GM18507 (cell line): ENCODE measurements at regions not wholly inside any gene's neighbourhood (a gene's known extent, or its start where the extent isn't known, plus 50 kb on each side); places are given as distances from the start of the nearest gene placed in this dataset.

Source experiments
- DNase-seq: peaks from one replicate; pipeline ENCODE4 v3.0.0; 2011; ENCODE audit warnings: low read depth; ENCODE audit not compliant: insufficient read length; ENCODE audit errors: extremely low spot score
- FAIRE-seq: peaks from 2 replicates; lab custom pipeline; 2011; peaks lifted over from hg19 to GRCh38; lab: Jason Lieb, UNC

DNA sequence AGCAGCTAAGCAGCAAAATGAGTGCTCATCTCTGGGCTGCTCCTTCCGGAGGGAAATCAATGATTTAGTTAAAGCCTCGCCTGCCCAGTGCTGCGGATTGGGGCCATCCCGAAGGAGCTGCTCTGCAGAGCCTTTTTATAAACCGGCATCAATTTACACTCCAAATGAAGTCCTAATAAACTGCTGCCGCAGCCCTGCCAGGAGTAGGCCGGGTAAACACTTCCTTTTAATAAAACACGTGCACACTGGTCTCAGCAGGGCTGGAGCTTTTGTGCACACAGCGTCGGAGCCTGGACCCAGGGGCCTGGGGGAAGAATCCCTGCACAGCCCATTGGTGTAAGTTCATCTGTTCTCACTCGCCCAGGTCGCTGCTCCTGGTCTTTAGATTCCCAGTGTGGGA lies 79.6 kb upstream of the HS3ST2 start:
- DNase-seq (no peak), FAIRE-seq (no peak)

- DNase-seq (no peak), FAIRE-seq (no peak)
Measured at GRCh38 chr16:22736791-22737190, 77.2 kb upstream of the HS3ST2 start.

GRCh38 chr16:22739077-22739476 lies 74.9 kb upstream of the HS3ST2 start:
- no peak for FAIRE-seq
- no peak for DNase-seq

DNA sequence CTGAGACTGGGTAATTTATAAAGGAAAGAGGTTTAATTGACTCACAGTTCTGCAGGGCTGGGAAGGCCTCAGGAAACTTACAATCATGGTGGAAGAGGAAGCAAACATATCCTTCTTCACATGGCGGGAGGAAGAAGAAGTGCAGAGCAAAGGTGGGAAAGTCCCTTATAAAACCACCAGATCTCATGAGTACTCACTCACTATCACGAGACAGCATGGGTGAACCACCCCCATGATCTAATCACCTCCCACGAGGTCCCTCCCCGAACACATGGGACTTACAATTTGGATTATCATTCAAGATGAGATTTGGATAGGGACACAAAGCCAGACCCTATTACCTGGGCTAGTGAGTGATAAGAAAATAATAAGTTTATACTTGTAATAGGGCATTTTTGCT lies 70.6 kb upstream of the HS3ST2 start:
- no peak for FAIRE-seq
- DNase-seq, result no peak

DNA sequence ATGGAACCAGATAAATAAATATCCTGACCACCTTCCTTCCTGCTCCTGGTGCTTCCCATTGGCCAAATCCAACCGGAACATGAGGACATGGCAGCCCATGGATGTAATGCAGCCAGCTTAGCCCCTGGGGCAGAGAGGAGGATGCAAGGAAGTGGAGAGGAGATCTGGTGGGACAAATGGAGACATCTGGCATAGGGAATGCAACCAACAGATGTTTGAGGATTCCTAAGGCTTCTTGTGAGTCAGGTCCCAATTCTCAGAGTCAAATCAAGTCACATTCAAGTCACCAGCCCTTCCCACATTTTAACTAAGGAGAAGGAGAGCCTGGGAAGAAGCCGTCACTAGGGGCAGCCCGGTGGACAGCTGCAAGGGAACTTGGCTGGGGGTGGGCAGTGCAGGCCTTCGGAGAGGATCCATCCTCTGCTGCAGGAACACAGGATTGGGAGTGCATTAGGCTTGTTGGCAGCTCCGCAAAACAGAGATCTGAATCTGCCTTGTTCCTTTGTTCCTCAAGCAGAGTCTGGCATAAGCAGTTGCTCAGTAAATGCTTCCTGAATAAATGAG lies 62.8 kb upstream of the HS3ST2 start:
- FAIRE-seq, result no peak
- DNase-seq, result no peak

DNA sequence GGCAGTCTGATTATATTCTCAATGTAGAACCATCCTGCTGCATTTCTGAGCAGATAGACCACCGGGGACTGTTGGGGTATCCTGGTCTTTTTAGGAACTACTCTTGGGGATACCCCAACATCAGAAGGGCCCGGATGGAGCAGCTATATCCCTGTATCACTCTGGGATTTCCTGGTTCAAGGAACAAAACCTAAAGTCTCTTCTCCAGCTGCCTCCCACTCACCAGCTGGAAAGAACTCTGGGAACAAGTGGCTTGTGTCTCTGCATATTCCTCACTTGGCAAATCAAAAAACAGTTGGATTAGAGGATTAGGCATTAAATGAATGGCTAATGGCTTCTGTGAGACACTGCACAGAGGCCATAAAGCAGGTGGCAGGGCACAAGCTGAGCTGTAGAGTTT lies 62.3 kb upstream of the HS3ST2 start:
- no peak for FAIRE-seq

DNA sequence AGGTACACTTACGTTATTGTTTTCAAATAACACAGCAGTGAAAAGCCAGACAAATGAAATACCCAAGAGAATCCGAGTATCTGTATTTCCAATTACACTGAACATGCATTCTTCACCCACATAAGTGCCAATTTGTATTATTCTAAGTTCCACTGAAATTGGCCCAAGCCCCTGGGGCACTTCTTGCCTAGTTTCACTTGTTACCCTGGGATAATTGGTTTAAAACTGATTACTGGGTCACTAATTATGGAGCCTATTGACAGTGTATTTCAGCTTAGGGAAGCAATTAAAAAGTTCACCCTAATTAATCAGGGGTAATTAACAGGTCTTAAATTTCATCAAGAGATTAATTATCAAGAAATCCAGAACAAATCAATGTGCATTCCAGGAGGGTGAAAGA lies 60.5 kb upstream of the HS3ST2 start:
- FAIRE-seq, result no peak
- no peak for DNase-seq

More for the DNA sequence above, 62.3 kb upstream of the HS3ST2 start:
- DNase-seq, result no peak

- FAIRE-seq (no peak), DNase-seq (no peak)
Measured at GRCh38 chr16:22754577-22754976, 59.4 kb upstream of the HS3ST2 start.

GRCh38 chr16:22757202-22757601 lies 56.8 kb upstream of the HS3ST2 start:
- DNase-seq (no peak), FAIRE-seq (no peak)

DNA sequence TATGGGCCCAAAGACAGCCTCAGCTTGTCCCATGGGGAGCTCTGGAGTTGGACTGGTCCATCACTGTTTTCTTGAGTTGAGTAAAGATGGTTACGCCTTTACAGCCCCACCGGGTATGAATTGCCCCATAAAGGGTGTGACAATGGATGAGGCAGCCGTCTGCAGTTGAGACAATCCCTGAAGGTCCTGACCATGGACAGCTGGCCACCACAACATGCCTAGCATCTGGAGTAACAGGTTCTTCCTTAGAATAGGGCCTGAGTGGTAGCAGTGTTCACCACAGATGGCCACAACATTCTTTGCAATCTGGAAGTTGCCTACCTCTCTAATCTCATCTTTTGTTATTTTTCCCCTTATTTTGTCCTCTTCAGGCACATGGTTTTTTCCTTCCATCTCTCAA lies 51.5 kb upstream of the HS3ST2 start:
- no peak for FAIRE-seq
- no peak for DNase-seq

DNA sequence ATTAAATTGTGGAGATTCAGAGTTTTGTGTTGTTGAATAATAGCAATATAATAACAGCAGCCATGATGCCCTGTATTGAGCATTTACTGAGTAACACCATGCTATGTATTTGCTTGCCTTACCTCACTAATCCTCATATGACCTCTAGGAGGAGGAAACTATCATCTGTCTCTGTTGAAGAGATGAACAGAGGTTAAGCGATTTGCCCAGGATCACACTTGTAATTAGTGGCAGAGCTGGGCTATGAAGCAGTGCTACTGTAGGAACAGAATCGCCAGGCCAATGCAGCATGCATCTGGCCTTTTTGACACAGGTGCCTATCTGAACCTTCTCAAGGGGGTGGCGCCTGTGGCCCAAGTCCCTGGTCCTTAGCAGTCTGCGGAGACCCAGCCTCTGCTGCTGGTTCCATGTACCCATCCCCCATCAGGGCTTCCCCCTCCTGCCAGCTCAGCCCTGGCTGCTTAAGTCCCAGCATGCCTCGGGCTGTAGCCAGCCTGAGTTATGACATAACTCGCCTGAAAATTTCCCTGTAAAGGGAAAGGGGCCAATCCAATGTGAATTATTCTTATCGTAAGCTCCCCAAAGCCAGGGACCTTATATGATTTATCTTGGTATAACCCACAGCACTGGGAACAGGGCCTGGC lies 50.4 kb upstream of the HS3ST2 start:
- DNase-seq (no peak), FAIRE-seq (no peak)
